ENCODE measurements at regions not wholly inside any gene's neighbourhood (a gene's known extent, or its start where the extent isn't known, plus 50 kb on each side); places are given as distances from the start of the nearest gene placed in this dataset.

- TF ChIP-seq CTCF (IDR thresholded peaks at IDR 0.05; ENCODE audit: low read depth, low read length, missing control alignments), result no peak
- DNase-seq (ENCODE audit: low read depth), result no peak
- no peak overlapping the region for H3K4me3 ChIP-seq (ENCODE audit: low read depth, low read length)
Observed at GRCh38 chr1:72936151-72936740, 653.9 kb upstream of the NEGR1 start.

GRCh38 chr1:72932025-72932424 lies 649.7 kb upstream of the NEGR1 start:
- no peak for DNase-seq (ENCODE audit: low read depth)
- no peak overlapping the region for H3K4me3 ChIP-seq (ENCODE audit: low read depth, low read length)
- no peak for TF ChIP-seq CTCF (IDR thresholded peaks at IDR 0.05; ENCODE audit: low read depth, low read length, missing control alignments)

GRCh38 chr1:72930528-72930927 lies 648.2 kb upstream of the NEGR1 start:
- TF ChIP-seq CTCF (IDR thresholded peaks at IDR 0.05; ENCODE audit: low read depth, low read length, missing control alignments), result no peak
- H3K4me3 ChIP-seq (ENCODE audit: low read depth, low read length), result no peak overlapping the region
- no peak for DNase-seq (ENCODE audit: low read depth)

- no peak for TF ChIP-seq CTCF (IDR thresholded peaks at IDR 0.05; ENCODE audit: low read depth, low read length, missing control alignments)
- no peak for DNase-seq (ENCODE audit: low read depth)
Observed at GRCh38 chr1:72918940-72919339, 636.6 kb upstream of the NEGR1 start.

GRCh38 chr1:72917920-72918319 lies 635.6 kb upstream of the NEGR1 start:
- TF ChIP-seq CTCF (IDR thresholded peaks at IDR 0.05; ENCODE audit: low read depth, low read length, missing control alignments), result no peak
- H3K4me3 ChIP-seq (ENCODE audit: low read depth, low read length), result no peak overlapping the region
- DNase-seq (ENCODE audit: low read depth), result no peak

More at GRCh38 chr1:72918940-72919339, 636.6 kb upstream of the NEGR1 start:
- H3K4me3 ChIP-seq (ENCODE audit: low read depth, low read length), result no peak overlapping the region

- no peak for DNase-seq (ENCODE audit: low read depth)
- H3K4me3 ChIP-seq (ENCODE audit: low read depth, low read length), result no peak overlapping the region
- no peak for TF ChIP-seq CTCF (IDR thresholded peaks at IDR 0.05; ENCODE audit: low read depth, low read length, missing control alignments)
Observed at GRCh38 chr1:72915581-72915980, 633.2 kb upstream of the NEGR1 start.

GRCh38 chr1:72911656-72912055 lies 629.3 kb upstream of the NEGR1 start:
- TF ChIP-seq CTCF (IDR thresholded peaks at IDR 0.05; ENCODE audit: low read depth, low read length, missing control alignments), result no peak
- no peak overlapping the region for H3K4me3 ChIP-seq (ENCODE audit: low read depth, low read length)
- DNase-seq (ENCODE audit: low read depth), result no peak

Data from GM12864 (cell line).